DOHH2 (cell line): ENCODE measurements at regions not wholly inside any gene's neighbourhood (a gene's known extent, or its start where the extent isn't known, plus 50 kb on each side); places are given as distances from the start of the nearest gene placed in this dataset.

Experiments
- H3F3A ChIP-seq: fragments of 200-600 bp; sonication (generic), shearing (Covaris generic); 2 replicates; pipeline ENCODE4 v1.6.0; 2016; ENCODE audit warnings: antibody characterized with exemption, mild to moderate bottlenecking; ENCODE audit not compliant: control insufficient read depth, insufficient read depth
- H3K27ac ChIP-seq: fragments of 200-600 bp; sonication (generic); 2 replicates; pipeline ENCODE4 v1.5.1; 2014; ENCODE audit warnings: low read depth, mild to moderate bottlenecking, low read length, moderate library complexity
- H3K27me3 ChIP-seq: fragments of 200-600 bp; sonication (generic); 2 replicates; pipeline ENCODE4 v1.6.1; 2014; ENCODE audit warnings: mild to moderate bottlenecking, low read length, mixed read lengths; ENCODE audit not compliant: control insufficient read depth
- H3K36me3 ChIP-seq: fragments of 200-600 bp; sonication (generic); 2 replicates; pipeline ENCODE4 v1.6.1; 2014; ENCODE audit warnings: mild to moderate bottlenecking, low read length, moderate library complexity, mixed read lengths; ENCODE audit not compliant: control insufficient read depth
- H3K4me1 ChIP-seq: fragments of 200-600 bp; sonication (generic); 2 replicates; pipeline ENCODE4 v1.6.1; 2014; ENCODE audit warnings: mild to moderate bottlenecking, low read length, mixed read lengths; ENCODE audit not compliant: control insufficient read depth
- H3K4me2 ChIP-seq: fragments of 200-600 bp; sonication (generic); 2 replicates; pipeline ENCODE4 v1.6.0; 2014; ENCODE audit warnings: mild to moderate bottlenecking, low read length, moderate library complexity
- H3K4me3 ChIP-seq: fragments of 200-600 bp; sonication (generic); 2 replicates; pipeline ENCODE4 v1.5.1; 2014; ENCODE audit warnings: mild to moderate bottlenecking, low read length, mixed read lengths
- H3K79me2 ChIP-seq: fragments of 200-600 bp; sonication (generic); 2 replicates; pipeline ENCODE4 v1.6.1; 2014; ENCODE audit warnings: mild to moderate bottlenecking, low read length, mixed read lengths; ENCODE audit not compliant: control insufficient read depth
- H3K9me2 ChIP-seq: fragments of 200-600 bp; sonication (generic); replicated peaks from 2 replicates; pipeline ENCODE4 v1.6.1; 2014; ENCODE audit warnings: mild to moderate bottlenecking, low read length, mixed read lengths; ENCODE audit not compliant: control insufficient read depth
- H3K9me3 ChIP-seq: fragments of 200-600 bp; sonication (generic); 2 replicates; pipeline ENCODE4 v1.6.1; 2014; ENCODE audit warnings: antibody characterized with exemption, low read length, mixed read lengths; ENCODE audit not compliant: control insufficient read depth, insufficient read depth
- H4K20me1 ChIP-seq: fragments of 200-600 bp; sonication (generic); 2 replicates; pipeline ENCODE4 v1.6.0; 2014; ENCODE audit warnings: low read depth, mild to moderate bottlenecking, antibody characterized with exemption, low read length, moderate library complexity; ENCODE audit not compliant: control insufficient read depth, insufficient read depth
- EZH2phosphoT487 ChIP-seq: fragments of 200-600 bp; sonication (generic); IDR thresholded peaks from 2 replicates; pipeline ENCODE4 v1.6.1; 2017; ENCODE audit warnings: borderline replicate concordance, mild to moderate bottlenecking, antibody characterized with exemption, low read length, moderate library complexity, mixed read lengths
- TF ChIP-seq, protein P1 (sequence below): fragments of 200-600 bp; sonication (generic); IDR thresholded peaks from one replicate; pipeline ENCODE4 v1.5.1; 2014; ENCODE audit warnings: antibody characterized with exemption, mild to moderate bottlenecking, low read depth, low read length; ENCODE audit not compliant: poor library complexity, severe bottlenecking

DNA sequence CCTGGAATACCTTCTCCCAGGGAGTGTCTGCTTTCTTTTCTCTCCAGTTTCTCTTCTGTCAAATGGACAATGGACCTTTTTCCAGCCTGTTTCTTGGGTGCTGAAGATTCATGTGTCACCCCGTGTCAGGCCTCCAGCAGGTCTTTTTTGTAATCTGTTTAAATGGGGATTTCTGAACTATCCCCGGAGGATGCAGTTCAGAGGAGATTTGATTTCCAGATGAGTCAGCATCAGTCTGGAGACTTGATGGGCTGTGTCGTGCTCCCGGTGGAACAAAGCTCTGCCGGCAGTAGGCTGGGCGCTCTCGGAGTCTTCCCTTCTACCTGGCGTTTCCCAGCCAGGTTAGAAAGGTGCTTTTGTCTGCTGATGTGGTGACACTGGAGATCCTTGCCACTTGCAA, 440.6 kb downstream of the HS3ST3B1 start:
- H3K79me2 ChIP-seq = no peaks in the 10 kb centered on the region
- no peaks in the 10 kb centered on the region for H3K9me3 ChIP-seq
- H3K4me2 ChIP-seq = no peak overlapping the region
- no peak for TF ChIP-seq EZH2phosphoT487
- TF ChIP-seq, protein P1, sequence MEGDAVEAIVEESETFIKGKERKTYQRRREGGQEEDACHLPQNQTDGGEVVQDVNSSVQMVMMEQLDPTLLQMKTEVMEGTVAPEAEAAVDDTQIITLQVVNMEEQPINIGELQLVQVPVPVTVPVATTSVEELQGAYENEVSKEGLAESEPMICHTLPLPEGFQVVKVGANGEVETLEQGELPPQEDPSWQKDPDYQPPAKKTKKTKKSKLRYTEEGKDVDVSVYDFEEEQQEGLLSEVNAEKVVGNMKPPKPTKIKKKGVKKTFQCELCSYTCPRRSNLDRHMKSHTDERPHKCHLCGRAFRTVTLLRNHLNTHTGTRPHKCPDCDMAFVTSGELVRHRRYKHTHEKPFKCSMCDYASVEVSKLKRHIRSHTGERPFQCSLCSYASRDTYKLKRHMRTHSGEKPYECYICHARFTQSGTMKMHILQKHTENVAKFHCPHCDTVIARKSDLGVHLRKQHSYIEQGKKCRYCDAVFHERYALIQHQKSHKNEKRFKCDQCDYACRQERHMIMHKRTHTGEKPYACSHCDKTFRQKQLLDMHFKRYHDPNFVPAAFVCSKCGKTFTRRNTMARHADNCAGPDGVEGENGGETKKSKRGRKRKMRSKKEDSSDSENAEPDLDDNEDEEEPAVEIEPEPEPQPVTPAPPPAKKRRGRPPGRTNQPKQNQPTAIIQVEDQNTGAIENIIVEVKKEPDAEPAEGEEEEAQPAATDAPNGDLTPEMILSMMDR = no peak
- H3F3A ChIP-seq = no peaks in the 10 kb centered on the region
- no peak overlapping the region for H3K4me3 ChIP-seq
- H3K36me3 ChIP-seq = no peaks in the 10 kb centered on the region
- H3K27ac ChIP-seq = no peak overlapping the region
- H3K4me1 ChIP-seq = no peaks in the 10 kb centered on the region
- no peaks in the 10 kb centered on the region for H3K27me3 ChIP-seq
- no peaks in the 10 kb centered on the region for H3K9me2 ChIP-seq
- H4K20me1 ChIP-seq = no peaks in the 10 kb centered on the region

GRCh38 chr17:14739656-14740431, 439.0 kb downstream of the HS3ST3B1 start:
- TF ChIP-seq EZH2phosphoT487 = no peak
- TF ChIP-seq, protein P1 = no peak
- Histone ChIP-seq H3K9me2 (no peaks in the 10 kb centered on the region), H4K20me1 (no peaks in the 10 kb centered on the region), H3K27ac (no peak overlapping the region), H3K4me2 (no peak overlapping the region), H3K9me3 (no peaks in the 10 kb centered on the region), H3F3A (no peaks in the 10 kb centered on the region), H3K4me3 (no peak overlapping the region), H3K27me3 (no peaks in the 10 kb centered on the region), H3K79me2 (no peaks in the 10 kb centered on the region), H3K4me1 (no peaks in the 10 kb centered on the region), H3K36me3 (no peaks in the 10 kb centered on the region)

DNA sequence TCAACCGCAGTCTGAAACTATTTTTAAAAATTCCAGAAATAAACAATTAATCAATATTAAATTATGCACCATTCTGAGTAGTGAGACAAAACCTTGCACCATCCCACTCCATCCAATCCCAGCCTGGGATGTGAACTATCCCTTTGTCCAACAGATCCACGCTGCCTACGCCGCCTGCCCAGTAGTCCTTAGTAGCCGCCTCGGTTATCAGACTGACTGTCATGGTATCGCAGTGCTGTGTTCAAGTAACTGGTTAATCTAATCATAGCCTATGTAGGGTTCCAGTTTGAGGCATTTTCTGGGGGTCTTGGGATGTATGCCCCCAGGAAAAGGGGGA, 437.7 kb downstream of the HS3ST3B1 start:
- H3K4me1 ChIP-seq = no peaks in the 10 kb centered on the region
- TF ChIP-seq, protein P1 = no peak
- no peak for TF ChIP-seq EZH2phosphoT487
- no peak overlapping the region for H3K4me2 ChIP-seq
- H3K9me2 ChIP-seq = no peaks in the 10 kb centered on the region
- H3K36me3 ChIP-seq = no peaks in the 10 kb centered on the region
- H3F3A ChIP-seq = no peaks in the 10 kb centered on the region
- no peaks in the 10 kb centered on the region for H4K20me1 ChIP-seq
- no peaks in the 10 kb centered on the region for H3K27me3 ChIP-seq
- no peaks in the 10 kb centered on the region for H3K9me3 ChIP-seq
- no peak overlapping the region for H3K27ac ChIP-seq
- H3K4me3 ChIP-seq = no peak overlapping the region
- H3K79me2 ChIP-seq = no peaks in the 10 kb centered on the region
